ENCODE measurements at regions not wholly inside any gene's neighbourhood (a gene's known extent, or its start where the extent isn't known, plus 50 kb on each side); places are given as distances from the start of the nearest gene placed in this dataset.

DNA sequence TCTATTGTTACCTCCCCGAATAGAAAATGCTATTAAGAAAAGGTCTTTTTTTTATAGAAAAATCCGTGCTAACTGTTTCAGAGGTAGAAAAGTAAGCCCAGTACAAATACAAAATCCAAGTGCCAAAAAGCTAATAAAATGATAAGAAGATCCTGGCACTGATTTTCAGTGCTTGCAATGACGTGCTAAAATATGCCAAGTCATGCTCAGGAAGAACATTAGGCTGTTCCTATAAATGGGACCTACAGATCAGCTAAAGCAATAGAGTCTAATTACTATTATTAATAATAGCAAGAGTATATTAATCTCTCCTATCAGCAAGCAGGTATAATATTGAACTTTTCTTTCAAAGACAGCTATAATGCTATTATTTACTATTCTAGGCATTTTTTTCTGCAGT is 305.8 kb downstream of the PPARGC1A start:
- H2AFZ ChIP-seq (ENCODE audit: low read depth, low read length), result no peak overlapping the region
- DNase-seq (no peak), ATAC-seq (ENCODE audit: insufficient read depth, low read depth) (no peak)
- no peak overlapping the region for H3K4me3 ChIP-seq (ENCODE audit: low read depth in 1 of 2, low read length in 2 of 2)
- H4K20me1 ChIP-seq (ENCODE audit: insufficient read depth, low read length), result no peaks in the 10 kb centered on the region
- no peak overlapping the region for H3K9ac ChIP-seq (ENCODE audit: low read depth, low read length)
- H3K79me2 ChIP-seq (ENCODE audit: insufficient read depth, low read length), result no peaks in the 10 kb centered on the region
- H3K9me3 ChIP-seq (ENCODE audit: insufficient read depth, low read length, severe bottlenecking), result no peaks in the 10 kb centered on the region
- H3K27me3 ChIP-seq (ENCODE audit: insufficient read depth, low read length, poor library complexity), result no peaks in the 10 kb centered on the region
- TF ChIP-seq, protein P1, sequence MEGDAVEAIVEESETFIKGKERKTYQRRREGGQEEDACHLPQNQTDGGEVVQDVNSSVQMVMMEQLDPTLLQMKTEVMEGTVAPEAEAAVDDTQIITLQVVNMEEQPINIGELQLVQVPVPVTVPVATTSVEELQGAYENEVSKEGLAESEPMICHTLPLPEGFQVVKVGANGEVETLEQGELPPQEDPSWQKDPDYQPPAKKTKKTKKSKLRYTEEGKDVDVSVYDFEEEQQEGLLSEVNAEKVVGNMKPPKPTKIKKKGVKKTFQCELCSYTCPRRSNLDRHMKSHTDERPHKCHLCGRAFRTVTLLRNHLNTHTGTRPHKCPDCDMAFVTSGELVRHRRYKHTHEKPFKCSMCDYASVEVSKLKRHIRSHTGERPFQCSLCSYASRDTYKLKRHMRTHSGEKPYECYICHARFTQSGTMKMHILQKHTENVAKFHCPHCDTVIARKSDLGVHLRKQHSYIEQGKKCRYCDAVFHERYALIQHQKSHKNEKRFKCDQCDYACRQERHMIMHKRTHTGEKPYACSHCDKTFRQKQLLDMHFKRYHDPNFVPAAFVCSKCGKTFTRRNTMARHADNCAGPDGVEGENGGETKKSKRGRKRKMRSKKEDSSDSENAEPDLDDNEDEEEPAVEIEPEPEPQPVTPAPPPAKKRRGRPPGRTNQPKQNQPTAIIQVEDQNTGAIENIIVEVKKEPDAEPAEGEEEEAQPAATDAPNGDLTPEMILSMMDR (IDR thresholded peaks at IDR 0.05; ENCODE audit: borderline replicate concordance, extremely low read depth, low read length, poor library complexity, severe bottlenecking), result no peak
- TF ChIP-seq EZH2 (IDR thresholded peaks at IDR 0.05; ENCODE audit: borderline replicate concordance, low read depth, low read length, severe bottlenecking), result no peak
- no peak overlapping the region for H3K27ac ChIP-seq (ENCODE audit: low read length)
- H3K36me3 ChIP-seq (ENCODE audit: insufficient read depth, low read length), result no peaks in the 10 kb centered on the region
- no peak overlapping the region for H3K4me2 ChIP-seq (ENCODE audit: insufficient read depth, low read length)
- H3K4me1 ChIP-seq (ENCODE audit: insufficient read depth, low read length), result no peaks in the 10 kb centered on the region

DNA sequence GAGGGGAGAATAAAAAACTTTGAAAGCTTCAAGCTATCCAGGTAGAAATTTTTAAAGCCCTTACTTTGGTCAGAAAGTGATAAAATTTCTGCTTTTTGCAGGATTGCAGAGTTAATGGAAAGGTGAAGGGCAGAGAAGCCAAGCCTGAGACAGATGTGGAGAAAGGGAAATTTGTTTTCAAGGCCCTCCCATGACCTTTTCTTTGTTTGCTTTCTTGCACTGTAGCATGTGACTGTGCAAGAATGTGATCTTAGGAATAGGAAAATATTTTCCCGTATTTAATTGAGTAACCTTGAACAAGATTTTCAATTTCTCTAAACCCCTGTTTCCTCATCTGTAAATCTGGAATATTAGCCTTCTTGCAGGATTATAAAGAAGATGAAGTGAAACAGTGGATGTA is 307.2 kb downstream of the PPARGC1A start:
- no peak for ATAC-seq (ENCODE audit: insufficient read depth, low read depth)
- no peak for DNase-seq
- Histone ChIP-seq H3K4me3 (ENCODE audit: low read depth in 1 of 2, low read length in 2 of 2) (no peak overlapping the region), H4K20me1 (ENCODE audit: insufficient read depth, low read length) (no peaks in the 10 kb centered on the region), H3K4me1 (ENCODE audit: insufficient read depth, low read length) (no peaks in the 10 kb centered on the region), H3K79me2 (ENCODE audit: insufficient read depth, low read length) (no peaks in the 10 kb centered on the region), H2AFZ (ENCODE audit: low read depth, low read length) (no peak overlapping the region), H3K27ac (ENCODE audit: low read length) (no peak overlapping the region), H3K4me2 (ENCODE audit: insufficient read depth, low read length) (no peak overlapping the region), H3K36me3 (ENCODE audit: insufficient read depth, low read length) (no peaks in the 10 kb centered on the region), H3K9ac (ENCODE audit: low read depth, low read length) (no peak overlapping the region), H3K27me3 (ENCODE audit: insufficient read depth, low read length, poor library complexity) (no peaks in the 10 kb centered on the region), H3K9me3 (ENCODE audit: insufficient read depth, low read length, severe bottlenecking) (no peaks in the 10 kb centered on the region)
- TF ChIP-seq, protein P1 (IDR thresholded peaks at IDR 0.05; ENCODE audit: borderline replicate concordance, extremely low read depth, low read length, poor library complexity, severe bottlenecking), result no peak
- TF ChIP-seq EZH2 (IDR thresholded peaks at IDR 0.05; ENCODE audit: borderline replicate concordance, low read depth, low read length, severe bottlenecking), result no peak

DNA sequence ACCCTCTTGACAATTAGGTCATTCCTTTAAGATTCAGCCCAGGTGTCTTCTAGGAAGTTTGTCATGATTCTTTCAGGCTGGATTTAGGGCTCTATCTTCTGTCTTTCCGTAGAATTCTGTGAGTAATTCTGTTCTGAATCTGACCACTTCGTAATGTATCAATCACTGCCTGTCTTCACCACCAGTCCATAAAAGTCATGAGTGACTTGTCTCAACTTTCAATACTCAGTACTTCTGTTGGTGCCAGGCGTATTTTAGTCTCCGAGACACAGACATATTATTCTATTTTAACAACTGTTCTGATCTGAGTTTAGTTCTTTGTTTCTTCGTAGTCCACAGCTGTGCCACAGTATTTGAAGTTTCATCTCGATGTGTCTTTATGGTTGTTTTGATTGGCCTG is 310.7 kb downstream of the PPARGC1A start:
- Histone ChIP-seq H3K27me3 (ENCODE audit: insufficient read depth, low read length, poor library complexity) (no peaks in the 10 kb centered on the region), H3K4me1 (ENCODE audit: insufficient read depth, low read length) (no peaks in the 10 kb centered on the region), H3K9ac (ENCODE audit: low read depth, low read length) (no peak overlapping the region), H3K4me3 (ENCODE audit: low read depth in 1 of 2, low read length in 2 of 2) (no peak overlapping the region), H4K20me1 (ENCODE audit: insufficient read depth, low read length) (no peaks in the 10 kb centered on the region), H3K27ac (ENCODE audit: low read length) (no peak overlapping the region), H3K79me2 (ENCODE audit: insufficient read depth, low read length) (no peaks in the 10 kb centered on the region), H3K36me3 (ENCODE audit: insufficient read depth, low read length) (no peaks in the 10 kb centered on the region), H3K9me3 (ENCODE audit: insufficient read depth, low read length, severe bottlenecking) (no peaks in the 10 kb centered on the region), H2AFZ (ENCODE audit: low read depth, low read length) (no peak overlapping the region), H3K4me2 (ENCODE audit: insufficient read depth, low read length) (no peak overlapping the region)
- TF ChIP-seq EZH2 (IDR thresholded peaks at IDR 0.05; ENCODE audit: borderline replicate concordance, low read depth, low read length, severe bottlenecking), result no peak
- TF ChIP-seq, protein P1 (IDR thresholded peaks at IDR 0.05; ENCODE audit: borderline replicate concordance, extremely low read depth, low read length, poor library complexity, severe bottlenecking), result no peak
- no peak for DNase-seq
- no peak for ATAC-seq (ENCODE audit: insufficient read depth, low read depth)

DNA sequence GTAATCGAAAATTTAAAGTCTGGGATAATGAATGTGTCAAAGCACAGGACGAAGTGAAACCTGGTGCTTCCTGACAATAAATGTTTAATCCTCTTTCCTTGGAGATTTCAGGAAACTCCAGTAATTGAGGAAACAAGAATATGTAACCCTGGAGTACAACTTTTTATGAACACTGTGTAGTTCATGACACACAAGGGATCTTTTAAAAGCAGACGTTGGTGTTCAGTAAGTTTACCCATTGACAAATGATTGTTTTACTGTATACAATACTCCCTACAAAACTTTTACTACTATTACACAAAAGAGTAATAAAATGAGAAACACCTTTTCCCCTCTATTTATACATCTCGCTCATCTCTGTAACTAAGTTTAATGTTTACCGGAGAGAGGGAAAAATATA is 312.4 kb downstream of the PPARGC1A start:
- no peaks in the 10 kb centered on the region for H3K4me1 ChIP-seq (ENCODE audit: insufficient read depth, low read length)
- H2AFZ ChIP-seq (ENCODE audit: low read depth, low read length), result no peak overlapping the region
- H3K9me3 ChIP-seq (ENCODE audit: insufficient read depth, low read length, severe bottlenecking), result peaks cover 2% of the 10 kb centered on the region
- no peak overlapping the region for H3K4me2 ChIP-seq (ENCODE audit: insufficient read depth, low read length)
- H3K27me3 ChIP-seq (ENCODE audit: insufficient read depth, low read length, poor library complexity), result no peaks in the 10 kb centered on the region
- ATAC-seq (ENCODE audit: insufficient read depth, low read depth) (no peak), DNase-seq (no peak)
- H3K4me3 ChIP-seq (ENCODE audit: low read depth in 1 of 2, low read length in 2 of 2), result no peak overlapping the region
- no peak overlapping the region for H3K27ac ChIP-seq (ENCODE audit: low read length)
- H3K79me2 ChIP-seq (ENCODE audit: insufficient read depth, low read length), result no peaks in the 10 kb centered on the region
- no peaks in the 10 kb centered on the region for H4K20me1 ChIP-seq (ENCODE audit: insufficient read depth, low read length)
- no peaks in the 10 kb centered on the region for H3K36me3 ChIP-seq (ENCODE audit: insufficient read depth, low read length)
- H3K9ac ChIP-seq (ENCODE audit: low read depth, low read length), result no peak overlapping the region
- TF ChIP-seq, protein P1 (IDR thresholded peaks at IDR 0.05; ENCODE audit: borderline replicate concordance, extremely low read depth, low read length, poor library complexity, severe bottlenecking), result no peak
- TF ChIP-seq EZH2 (IDR thresholded peaks at IDR 0.05; ENCODE audit: borderline replicate concordance, low read depth, low read length, severe bottlenecking), result no peak

All from DND-41 (cell line).